ENCODE measurements at regions not wholly inside any gene's neighbourhood (a gene's known extent, or its start where the extent isn't known, plus 50 kb on each side); places are given as distances from the start of the nearest gene placed in this dataset.

DNA sequence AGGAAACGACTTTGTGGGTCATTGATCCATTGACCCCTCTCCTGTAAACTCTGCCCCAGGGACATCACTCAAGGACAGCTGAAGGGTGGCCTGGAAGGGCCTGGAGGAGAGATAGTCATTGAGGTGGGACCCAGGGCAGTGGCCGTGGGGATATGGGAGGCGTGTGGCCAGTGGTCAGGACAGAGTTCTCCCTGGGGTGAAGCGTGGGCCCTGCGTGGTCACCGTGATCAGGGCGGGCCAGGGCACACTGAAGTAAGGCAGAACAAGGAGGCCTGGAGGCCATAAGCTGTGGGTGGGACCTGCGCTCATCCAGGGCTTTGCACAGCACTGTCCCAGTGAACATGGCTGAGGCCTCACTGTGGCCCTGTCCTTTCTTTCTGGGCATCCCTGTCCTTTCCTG, 177.9 kb downstream of the ZNF248 start:
- TF ChIP-seq, protein P1, sequence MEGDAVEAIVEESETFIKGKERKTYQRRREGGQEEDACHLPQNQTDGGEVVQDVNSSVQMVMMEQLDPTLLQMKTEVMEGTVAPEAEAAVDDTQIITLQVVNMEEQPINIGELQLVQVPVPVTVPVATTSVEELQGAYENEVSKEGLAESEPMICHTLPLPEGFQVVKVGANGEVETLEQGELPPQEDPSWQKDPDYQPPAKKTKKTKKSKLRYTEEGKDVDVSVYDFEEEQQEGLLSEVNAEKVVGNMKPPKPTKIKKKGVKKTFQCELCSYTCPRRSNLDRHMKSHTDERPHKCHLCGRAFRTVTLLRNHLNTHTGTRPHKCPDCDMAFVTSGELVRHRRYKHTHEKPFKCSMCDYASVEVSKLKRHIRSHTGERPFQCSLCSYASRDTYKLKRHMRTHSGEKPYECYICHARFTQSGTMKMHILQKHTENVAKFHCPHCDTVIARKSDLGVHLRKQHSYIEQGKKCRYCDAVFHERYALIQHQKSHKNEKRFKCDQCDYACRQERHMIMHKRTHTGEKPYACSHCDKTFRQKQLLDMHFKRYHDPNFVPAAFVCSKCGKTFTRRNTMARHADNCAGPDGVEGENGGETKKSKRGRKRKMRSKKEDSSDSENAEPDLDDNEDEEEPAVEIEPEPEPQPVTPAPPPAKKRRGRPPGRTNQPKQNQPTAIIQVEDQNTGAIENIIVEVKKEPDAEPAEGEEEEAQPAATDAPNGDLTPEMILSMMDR (IDR thresholded peaks at IDR 0.05), result no peak
- ATAC-seq (ENCODE audit: low FRiP score) (no peak), DNase-seq (ENCODE audit: low spot score) (no peak)

DNA sequence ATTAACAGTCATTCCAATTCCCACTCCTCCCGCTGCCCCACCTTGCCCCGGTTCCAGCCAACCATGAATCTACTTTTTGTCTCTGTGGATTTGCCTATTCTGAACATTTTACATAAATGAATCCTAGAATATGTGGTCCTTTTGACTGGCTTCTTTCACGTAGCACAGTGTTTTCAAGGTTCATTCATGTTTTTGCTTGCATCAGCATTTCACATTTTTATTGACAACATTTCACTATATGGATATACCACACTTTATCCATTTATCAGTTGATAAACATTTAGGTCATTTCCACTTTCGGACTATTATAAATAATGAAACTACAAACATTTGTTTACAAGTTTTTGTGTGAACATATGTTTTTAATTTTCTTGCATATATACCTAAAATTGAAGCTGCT, 182.0 kb downstream of the ZNF248 start:
- TF ChIP-seq, protein P1 (IDR thresholded peaks at IDR 0.05), result no peak
- ATAC-seq (ENCODE audit: low FRiP score), result no peak
- no peak for DNase-seq (ENCODE audit: low spot score)

DNA sequence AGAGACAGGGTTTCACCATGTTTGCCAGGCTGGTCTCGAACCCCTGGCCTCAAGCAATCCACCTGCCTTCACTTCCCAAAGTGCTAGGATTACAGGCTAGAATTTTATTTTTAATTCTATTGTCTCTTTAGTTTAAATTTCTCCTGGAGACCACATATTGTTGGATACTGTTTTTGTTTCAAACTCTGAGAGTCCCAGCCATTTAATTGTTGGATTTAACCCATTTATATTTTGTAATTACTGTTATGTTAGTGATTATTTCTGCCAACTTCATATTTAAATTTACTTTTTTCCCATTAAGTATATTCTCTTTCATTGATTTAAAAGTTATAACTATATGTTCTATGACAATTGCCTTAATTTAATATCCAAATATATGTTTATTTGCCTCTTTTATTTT, 185.6 kb downstream of the ZNF248 start:
- TF ChIP-seq, protein P1 (IDR thresholded peaks at IDR 0.05), result no peak
- ATAC-seq (ENCODE audit: low FRiP score) (no peak), DNase-seq (ENCODE audit: low spot score) (no peak)

DNA sequence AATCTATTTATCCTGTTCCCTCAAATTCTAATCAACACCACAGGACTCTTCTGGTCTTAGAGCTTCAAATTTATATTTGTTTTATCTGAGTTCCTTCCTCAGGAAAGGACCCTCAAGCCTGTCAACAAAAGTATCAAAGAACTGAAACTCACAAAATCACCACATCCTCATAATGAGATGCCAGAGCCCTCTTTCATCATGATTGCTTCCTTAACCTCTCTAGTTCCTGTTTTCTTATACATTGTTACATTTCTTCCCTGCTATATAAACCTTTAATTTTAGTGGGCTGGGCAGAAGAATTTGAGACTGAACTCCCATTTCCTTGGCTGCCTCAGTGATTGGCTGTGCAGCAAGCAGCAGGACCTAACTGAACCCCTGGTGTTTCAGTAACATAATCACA, 189.7 kb downstream of the ZNF248 start:
- DNase-seq (ENCODE audit: low spot score), result no peak
- TF ChIP-seq, protein P1 (IDR thresholded peaks at IDR 0.05), result no peak
- no peak for ATAC-seq (ENCODE audit: low FRiP score)

DNA sequence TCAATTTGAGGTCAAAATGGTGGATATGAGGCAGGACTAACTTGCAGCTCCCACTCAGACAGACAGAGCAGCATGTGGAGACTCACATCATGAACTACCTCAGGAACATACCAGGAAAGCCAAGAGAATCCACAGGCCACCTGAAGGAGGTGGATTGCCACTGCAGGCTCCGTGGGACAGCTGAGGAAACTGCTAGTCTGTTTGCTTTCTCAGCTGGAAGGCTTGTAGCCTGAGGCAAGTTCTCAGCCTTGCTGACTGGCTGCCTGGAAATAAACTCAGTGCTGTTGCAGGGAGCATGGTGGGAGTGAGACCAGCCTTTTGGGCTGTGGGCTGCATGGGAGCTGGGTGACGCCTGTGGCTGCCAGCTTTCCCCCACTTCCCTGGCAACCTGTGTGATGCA, 202.9 kb downstream of the ZNF248 start:
- ATAC-seq (ENCODE audit: low FRiP score), result no peak
- TF ChIP-seq, protein P1 (IDR thresholded peaks at IDR 0.05), result no peak
- no peak for DNase-seq (ENCODE audit: low spot score)

DNA sequence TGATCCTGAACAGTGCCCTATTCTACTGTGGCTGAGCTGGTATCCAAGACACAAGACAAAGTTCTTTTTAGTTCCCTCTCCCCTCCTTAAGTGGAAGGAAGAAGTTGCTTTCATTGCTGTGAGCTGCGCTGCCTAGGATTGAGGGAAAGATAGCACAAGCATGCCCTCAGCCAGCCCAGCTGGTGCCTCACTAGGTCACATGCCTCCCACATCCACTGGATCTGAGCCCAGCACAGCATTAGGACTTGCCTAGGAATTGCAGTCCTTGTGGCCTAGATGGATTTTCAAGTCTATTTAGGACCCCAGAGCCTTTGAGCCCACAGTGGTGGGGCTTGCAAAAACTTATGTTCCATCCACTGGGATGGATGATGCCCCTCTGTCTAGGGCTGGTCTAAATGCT, 214.2 kb downstream of the ZNF248 start:
- TF ChIP-seq, protein P1 (IDR thresholded peaks at IDR 0.05), result no peak
- DNase-seq (ENCODE audit: low spot score) (no peak), ATAC-seq (ENCODE audit: low FRiP score) (no peak)

DNA sequence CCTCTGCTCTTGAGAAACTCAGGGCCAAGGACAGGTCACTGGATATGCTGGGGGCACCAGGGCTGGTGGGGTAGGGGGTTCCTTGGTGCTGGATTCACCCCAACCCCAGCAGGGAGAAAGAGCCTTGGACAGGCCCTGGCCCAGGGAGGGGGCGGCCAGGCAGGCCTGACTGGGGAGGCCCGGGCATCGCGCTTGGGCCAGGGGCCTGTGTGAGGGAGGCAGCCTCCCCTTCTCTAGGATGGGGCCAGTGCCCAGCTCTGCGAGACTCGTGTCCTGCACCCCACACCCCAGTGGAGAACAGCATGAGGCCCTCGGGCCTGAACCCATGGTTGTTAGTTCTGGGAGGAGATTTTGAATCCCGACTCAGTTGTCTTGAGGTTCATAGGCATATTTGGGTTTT, 217.1 kb downstream of the ZNF248 start:
- TF ChIP-seq, protein P1 (IDR thresholded peaks at IDR 0.05), result no peak
- no peak for ATAC-seq (ENCODE audit: low FRiP score)
- no peak for DNase-seq (ENCODE audit: low spot score)

Measured in omental fat pad (tissue), 3 donors.